ENCODE measurements at regions not wholly inside any gene's neighbourhood (a gene's known extent, or its start where the extent isn't known, plus 50 kb on each side); places are given as distances from the start of the nearest gene placed in this dataset.

DNA sequence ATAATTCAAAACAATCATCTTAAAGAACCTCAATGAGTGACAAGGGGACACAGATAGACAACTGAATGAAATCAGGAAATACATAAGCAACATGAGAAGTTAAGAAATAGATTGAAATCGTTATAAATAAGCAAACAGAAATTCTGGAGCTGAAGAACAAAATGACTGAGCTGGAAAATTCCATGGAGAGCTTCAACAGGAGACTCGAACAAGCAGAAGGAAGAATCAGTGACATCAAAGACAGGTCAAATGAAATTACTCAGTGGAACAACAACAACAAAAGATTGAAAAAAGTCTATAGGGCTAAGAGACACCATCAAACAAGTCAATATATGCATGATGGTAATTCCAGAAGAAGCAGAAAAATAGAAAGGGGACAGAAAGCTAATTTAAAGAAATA, 89.5 kb upstream of the ALKAL2 start:
- no peaks in the 10 kb centered on the region for H3K27me3 ChIP-seq (ENCODE audit: control insufficient read depth, insufficient read depth, low read length)
- TF ChIP-seq, protein P1, sequence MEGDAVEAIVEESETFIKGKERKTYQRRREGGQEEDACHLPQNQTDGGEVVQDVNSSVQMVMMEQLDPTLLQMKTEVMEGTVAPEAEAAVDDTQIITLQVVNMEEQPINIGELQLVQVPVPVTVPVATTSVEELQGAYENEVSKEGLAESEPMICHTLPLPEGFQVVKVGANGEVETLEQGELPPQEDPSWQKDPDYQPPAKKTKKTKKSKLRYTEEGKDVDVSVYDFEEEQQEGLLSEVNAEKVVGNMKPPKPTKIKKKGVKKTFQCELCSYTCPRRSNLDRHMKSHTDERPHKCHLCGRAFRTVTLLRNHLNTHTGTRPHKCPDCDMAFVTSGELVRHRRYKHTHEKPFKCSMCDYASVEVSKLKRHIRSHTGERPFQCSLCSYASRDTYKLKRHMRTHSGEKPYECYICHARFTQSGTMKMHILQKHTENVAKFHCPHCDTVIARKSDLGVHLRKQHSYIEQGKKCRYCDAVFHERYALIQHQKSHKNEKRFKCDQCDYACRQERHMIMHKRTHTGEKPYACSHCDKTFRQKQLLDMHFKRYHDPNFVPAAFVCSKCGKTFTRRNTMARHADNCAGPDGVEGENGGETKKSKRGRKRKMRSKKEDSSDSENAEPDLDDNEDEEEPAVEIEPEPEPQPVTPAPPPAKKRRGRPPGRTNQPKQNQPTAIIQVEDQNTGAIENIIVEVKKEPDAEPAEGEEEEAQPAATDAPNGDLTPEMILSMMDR (IDR thresholded peaks at IDR 0.05; ENCODE audit: insufficient read depth, low read length, severe bottlenecking), result no peak
- DNase-seq (ENCODE audit: low read depth) (no peak), FAIRE-seq (no peak)
- H3K36me3 ChIP-seq (ENCODE audit: control insufficient read depth, insufficient read depth, low read length), result no peaks in the 10 kb centered on the region
- H3K4me3 ChIP-seq (ENCODE audit: low read depth, low read length), result no peak overlapping the region

DNA sequence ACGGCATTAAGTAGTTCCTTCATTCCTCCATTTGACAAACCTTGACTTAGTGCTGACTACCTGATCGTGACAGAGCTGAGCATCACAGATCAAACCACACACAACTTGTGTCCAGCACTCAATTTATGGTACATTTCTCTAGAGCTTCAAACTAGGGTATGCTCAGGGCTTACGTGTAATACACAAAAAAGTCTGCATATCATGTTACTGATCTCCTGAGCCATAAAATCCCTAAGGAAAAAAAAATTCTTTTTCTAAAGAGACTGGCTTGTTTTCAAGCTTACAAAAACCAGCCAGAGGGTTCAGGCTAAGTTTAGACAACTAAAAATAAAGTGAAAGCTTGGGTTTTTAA, 88.0 kb upstream of the ALKAL2 start:
- FAIRE-seq (no peak), DNase-seq (ENCODE audit: low read depth) (no peak)
- Histone ChIP-seq H3K27me3 (ENCODE audit: control insufficient read depth, insufficient read depth, low read length) (no peaks in the 10 kb centered on the region), H3K36me3 (ENCODE audit: control insufficient read depth, insufficient read depth, low read length) (no peaks in the 10 kb centered on the region), H3K4me3 (ENCODE audit: low read depth, low read length) (no peak overlapping the region)
- TF ChIP-seq, protein P1 (IDR thresholded peaks at IDR 0.05; ENCODE audit: insufficient read depth, low read length, severe bottlenecking), result no peak

DNA sequence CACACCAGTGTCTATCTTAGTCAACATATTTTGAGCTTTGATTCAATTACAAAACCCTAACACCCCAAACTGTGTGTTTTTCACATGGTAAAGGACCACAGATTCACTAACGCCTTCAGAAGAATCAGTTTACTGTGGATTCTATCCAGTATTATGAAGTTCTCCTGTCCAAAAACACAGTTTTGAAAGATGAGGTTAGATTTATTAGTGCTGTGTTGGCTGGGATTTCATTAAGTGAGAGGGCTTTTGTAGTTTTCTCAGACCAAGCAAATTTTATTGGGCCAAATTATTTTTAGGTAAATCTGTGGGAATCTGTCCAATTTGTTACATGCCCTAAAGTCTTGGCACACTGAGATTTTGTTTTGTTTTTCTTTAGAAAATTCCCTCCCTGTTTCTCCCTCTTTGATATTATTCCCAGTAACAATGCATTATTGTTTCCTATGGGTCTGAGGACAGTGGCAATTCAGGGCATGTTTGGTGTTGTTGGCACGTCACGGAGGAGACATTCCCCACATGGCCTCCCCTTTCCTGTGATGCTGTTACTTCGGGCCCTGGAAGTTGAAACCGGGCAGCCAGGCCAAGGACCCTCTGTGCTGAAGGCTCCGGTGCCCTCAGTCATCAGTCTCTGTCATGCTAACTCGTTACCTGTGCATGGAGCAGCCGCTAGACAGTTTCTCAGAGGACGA, 87.5 kb upstream of the ALKAL2 start:
- no peaks in the 10 kb centered on the region for H3K27me3 ChIP-seq (ENCODE audit: control insufficient read depth, insufficient read depth, low read length)
- DNase-seq (ENCODE audit: low read depth) (no peak), FAIRE-seq (no peak)
- H3K4me3 ChIP-seq (ENCODE audit: low read depth, low read length), result no peak overlapping the region
- TF ChIP-seq, protein P1 (IDR thresholded peaks at IDR 0.05; ENCODE audit: insufficient read depth, low read length, severe bottlenecking), result no peak
- no peaks in the 10 kb centered on the region for H3K36me3 ChIP-seq (ENCODE audit: control insufficient read depth, insufficient read depth, low read length)

DNA sequence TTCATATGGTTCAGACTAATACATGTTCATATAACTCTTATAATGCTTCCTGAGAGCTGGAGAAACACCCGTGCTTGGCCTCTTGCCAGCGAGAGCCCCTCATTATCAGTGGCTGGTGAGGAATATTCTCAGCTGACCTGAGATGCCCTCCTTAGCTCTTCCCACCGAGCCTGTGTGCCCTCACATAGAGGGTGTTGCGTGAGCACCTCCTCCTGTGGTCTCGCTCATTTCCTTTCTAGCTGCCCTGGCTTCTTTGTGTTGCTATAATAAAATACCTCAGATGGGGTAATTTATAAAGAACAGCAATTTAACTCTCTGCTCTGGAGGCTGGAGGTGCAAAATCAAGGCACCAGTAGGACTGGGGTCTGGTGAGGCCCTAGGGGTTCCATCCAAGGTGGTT, 80.5 kb upstream of the ALKAL2 start:
- Histone ChIP-seq H3K36me3 (ENCODE audit: control insufficient read depth, insufficient read depth, low read length) (no peaks in the 10 kb centered on the region), H3K4me3 (ENCODE audit: low read depth, low read length) (no peak overlapping the region), H3K27me3 (ENCODE audit: control insufficient read depth, insufficient read depth, low read length) (no peaks in the 10 kb centered on the region)
- FAIRE-seq (no peak), DNase-seq (ENCODE audit: low read depth) (no peak)
- TF ChIP-seq, protein P1 (IDR thresholded peaks at IDR 0.05; ENCODE audit: insufficient read depth, low read length, severe bottlenecking), result no peak

DNA sequence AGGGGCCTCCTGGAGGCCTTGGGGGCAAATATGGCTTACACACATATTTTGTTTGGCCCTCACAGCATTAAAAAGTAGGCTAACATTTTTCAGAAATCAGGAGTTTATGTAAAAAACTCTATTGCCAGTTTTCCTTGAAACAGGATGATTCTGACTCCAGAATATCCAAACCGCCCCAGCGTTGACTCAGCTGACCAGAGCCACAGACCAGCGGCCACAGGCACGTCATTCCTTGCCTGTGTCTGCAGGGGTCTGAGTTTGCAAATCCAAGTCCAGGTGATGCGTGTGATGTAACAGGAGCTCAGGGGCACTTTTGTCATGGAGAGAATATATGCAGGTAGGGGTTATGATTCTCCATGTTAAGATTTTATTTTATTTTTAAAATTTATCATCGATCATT, 79.4 kb upstream of the ALKAL2 start:
- no peak for DNase-seq (ENCODE audit: low read depth)
- Histone ChIP-seq H3K27me3 (ENCODE audit: control insufficient read depth, insufficient read depth, low read length) (no peaks in the 10 kb centered on the region), H3K36me3 (ENCODE audit: control insufficient read depth, insufficient read depth, low read length) (no peaks in the 10 kb centered on the region), H3K4me3 (ENCODE audit: low read depth, low read length) (no peak overlapping the region)
- TF ChIP-seq, protein P1 (IDR thresholded peaks at IDR 0.05; ENCODE audit: insufficient read depth, low read length, severe bottlenecking), result no peak
- no peak for FAIRE-seq

DNA sequence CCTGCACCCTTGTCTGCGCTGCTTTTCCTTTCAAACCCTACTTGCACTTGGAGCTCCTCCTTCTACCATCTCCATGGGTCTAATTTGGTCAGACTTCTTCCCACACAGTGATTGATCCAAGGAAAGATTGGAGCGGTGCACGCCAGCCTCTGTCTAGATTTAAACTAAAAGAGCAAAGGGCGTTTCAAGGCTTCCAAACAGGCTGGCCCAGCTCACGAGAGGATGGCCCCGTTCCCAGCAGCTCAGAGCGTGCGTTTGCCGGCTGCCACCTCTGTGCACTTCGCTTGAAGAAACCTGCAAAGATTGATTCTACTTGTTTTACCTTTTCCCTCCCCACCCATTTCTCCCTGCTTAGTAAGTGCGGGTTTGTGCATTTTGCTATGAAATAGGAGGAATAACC, 78.8 kb upstream of the ALKAL2 start:
- Histone ChIP-seq H3K27me3 (ENCODE audit: control insufficient read depth, insufficient read depth, low read length) (no peaks in the 10 kb centered on the region), H3K4me3 (ENCODE audit: low read depth, low read length) (no peak overlapping the region), H3K36me3 (ENCODE audit: control insufficient read depth, insufficient read depth, low read length) (no peaks in the 10 kb centered on the region)
- TF ChIP-seq, protein P1 (IDR thresholded peaks at IDR 0.05; ENCODE audit: insufficient read depth, low read length, severe bottlenecking), result no peak
- DNase-seq (ENCODE audit: low read depth) (no peak), FAIRE-seq (no peak)
